ENCODE measurements at regions not wholly inside any gene's neighbourhood (a gene's known extent, or its start where the extent isn't known, plus 50 kb on each side); places are given as distances from the start of the nearest gene placed in this dataset.

- intact Hi-C loops (cut with micrococcal nuclease; ENCODE audit: unreplicated experiment), result no loop called here
- no peaks in the 10 kb centered on the region for H3K9me3 ChIP-seq (ENCODE audit: low read length)
- no peak overlapping the region for H2AFZ ChIP-seq (ENCODE audit: low read length)
- H3K4me1 ChIP-seq (ENCODE audit: insufficient read depth, low read length, poor library complexity, severe bottlenecking), result no peaks in the 10 kb centered on the region
- H3K27ac ChIP-seq (ENCODE audit: low read depth, low read length, poor library complexity, severe bottlenecking), result no peak overlapping the region
- no peak for DNase-seq (ENCODE audit: low spot score)
- ChIA-PET CTCF (ENCODE audit: unreplicated experiment) (no interaction called here), POLR2A (no interaction called here)
- no TSS peak for BruUV-seq (replicated peaks)
- H3K79me2 ChIP-seq (ENCODE audit: insufficient read depth, low read depth, low read length), result no peaks in the 10 kb centered on the region
- TF ChIP-seq CTCF (conservative IDR thresholded peaks at IDR 0.05; ENCODE audit: low read length) (no peak), EZH2phosphoT487 (IDR thresholded peaks at IDR 0.05; ENCODE audit: borderline replicate concordance, low read depth, low read length) (no peak)
- H3K4me2 ChIP-seq (ENCODE audit: low read length), result no peak overlapping the region
- no peaks in the 10 kb centered on the region for H4K20me1 ChIP-seq (ENCODE audit: insufficient read depth, low read length)
- H3K4me3 ChIP-seq (ENCODE audit: low read depth, low read length, poor library complexity, severe bottlenecking), result no peak overlapping the region
- H3K36me3 ChIP-seq (ENCODE audit: insufficient read depth, low read length), result no peaks in the 10 kb centered on the region
- H3K9me2 ChIP-seq (ENCODE audit: insufficient read depth, low read length), result no peaks in the 10 kb centered on the region
These were observed 114.6 kb downstream of the ARL4A start for GRCh38 chr7:12802070-12802469.

GRCh38 chr7:12803542-12803941, 116.1 kb downstream of the ARL4A start:
- BruUV-seq (replicated peaks), result no TSS peak
- DNase-seq (ENCODE audit: low spot score), result no peak
- Histone ChIP-seq H2AFZ (ENCODE audit: low read length) (no peak overlapping the region), H3K4me1 (ENCODE audit: insufficient read depth, low read length, poor library complexity, severe bottlenecking) (no peaks in the 10 kb centered on the region), H3K27ac (ENCODE audit: low read depth, low read length, poor library complexity, severe bottlenecking) (no peak overlapping the region), H3K79me2 (ENCODE audit: insufficient read depth, low read depth, low read length) (no peaks in the 10 kb centered on the region), H3K36me3 (ENCODE audit: insufficient read depth, low read length) (no peaks in the 10 kb centered on the region), H3K9me3 (ENCODE audit: low read length) (no peaks in the 10 kb centered on the region), H3K4me3 (ENCODE audit: low read depth, low read length, poor library complexity, severe bottlenecking) (no peak overlapping the region), H3K9me2 (ENCODE audit: insufficient read depth, low read length) (no peaks in the 10 kb centered on the region), H4K20me1 (ENCODE audit: insufficient read depth, low read length) (no peaks in the 10 kb centered on the region), H3K4me2 (ENCODE audit: low read length) (no peak overlapping the region)
- CTCF ChIA-PET (ENCODE audit: unreplicated experiment), result no interaction called here
- no peak for TF ChIP-seq CTCF (conservative IDR thresholded peaks at IDR 0.05; ENCODE audit: low read length)
- no peak for TF ChIP-seq EZH2phosphoT487 (IDR thresholded peaks at IDR 0.05; ENCODE audit: borderline replicate concordance, low read depth, low read length)
- intact Hi-C loops (cut with micrococcal nuclease; ENCODE audit: unreplicated experiment), result no loop called here
- POLR2A ChIA-PET, result interaction anchor here (0.6 kb wide), 1 partner anchor 50 kb away, joined by 3 read pairs; no protein-coding TSS in a partner anchor

GRCh38 chr7:12805518-12805928, 118.1 kb downstream of the ARL4A start:
- Histone ChIP-seq H3K4me1 (ENCODE audit: insufficient read depth, low read length, poor library complexity, severe bottlenecking) (no peaks in the 10 kb centered on the region), H3K9me3 (ENCODE audit: low read length) (no peaks in the 10 kb centered on the region), H3K9me2 (ENCODE audit: insufficient read depth, low read length) (no peaks in the 10 kb centered on the region), H3K36me3 (ENCODE audit: insufficient read depth, low read length) (no peaks in the 10 kb centered on the region), H3K4me3 (ENCODE audit: low read depth, low read length, poor library complexity, severe bottlenecking) (no peak overlapping the region), H3K27ac (ENCODE audit: low read depth, low read length, poor library complexity, severe bottlenecking) (no peak overlapping the region), H2AFZ (ENCODE audit: low read length) (no peak overlapping the region), H4K20me1 (ENCODE audit: insufficient read depth, low read length) (no peaks in the 10 kb centered on the region), H3K79me2 (ENCODE audit: insufficient read depth, low read depth, low read length) (no peaks in the 10 kb centered on the region), H3K4me2 (ENCODE audit: low read length) (no peak overlapping the region)
- no peak for DNase-seq (ENCODE audit: low spot score)
- no TSS peak for BruUV-seq (replicated peaks)
- CTCF ChIA-PET (ENCODE audit: unreplicated experiment), result no interaction called here
- intact Hi-C loops (cut with micrococcal nuclease; ENCODE audit: unreplicated experiment), result no loop called here
- POLR2A ChIA-PET, result interaction anchor here (0.6 kb wide), 1 partner anchor 143 kb away, joined by 3 read pairs; no protein-coding TSS in a partner anchor
- no peak for TF ChIP-seq CTCF (conservative IDR thresholded peaks at IDR 0.05; ENCODE audit: low read length)
- no peak for TF ChIP-seq EZH2phosphoT487 (IDR thresholded peaks at IDR 0.05; ENCODE audit: borderline replicate concordance, low read depth, low read length)

Measured in OCI-LY7 (cell line).